ENCODE measurements at regions not wholly inside any gene's neighbourhood (a gene's known extent, or its start where the extent isn't known, plus 50 kb on each side); places are given as distances from the start of the nearest gene placed in this dataset.

GRCh38 chr2:5473635-5474034, 218.5 kb upstream of the SOX11 start:
- no peak for DNase-seq (ENCODE audit: low spot score)
- in situ Hi-C loops (cut with MboI; ENCODE audit: low pct_unique_long_range_greater_than_20kb, low sequenced_read_pairs, unreplicated experiment): no loop called here
- no peak for TF ChIP-seq CTCF (IDR thresholded peaks at IDR 0.05; ENCODE audit: extremely low read depth, insufficient read depth, missing control alignments)

DNA sequence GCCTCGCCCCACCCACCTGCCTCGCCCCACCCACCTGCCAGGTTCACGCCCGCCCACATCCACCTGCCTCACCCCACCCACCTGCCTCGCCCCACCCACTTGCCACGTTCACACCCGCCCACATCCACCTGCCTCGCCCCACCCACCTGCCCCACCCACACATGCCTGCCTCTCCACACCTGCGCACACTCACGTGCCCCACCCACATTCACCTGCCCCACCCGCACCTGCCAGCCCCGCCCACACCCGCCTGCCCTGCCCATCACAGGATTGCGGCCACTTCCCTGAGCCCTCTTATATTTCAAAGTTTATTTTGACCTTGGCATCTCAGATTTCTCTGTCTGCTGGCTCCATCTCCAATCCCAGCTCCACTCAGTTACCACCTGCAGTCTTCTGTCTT, 217.5 kb upstream of the SOX11 start:
- no peak for TF ChIP-seq CTCF (IDR thresholded peaks at IDR 0.05; ENCODE audit: extremely low read depth, insufficient read depth, missing control alignments)
- DNase-seq (ENCODE audit: low spot score): no peak
- in situ Hi-C loops (cut with MboI; ENCODE audit: low pct_unique_long_range_greater_than_20kb, low sequenced_read_pairs, unreplicated experiment): no loop called here

GRCh38 chr2:5479265-5479928, 212.8 kb upstream of the SOX11 start:
- no peak for TF ChIP-seq CTCF (IDR thresholded peaks at IDR 0.05; ENCODE audit: extremely low read depth, insufficient read depth, missing control alignments)
- no peak for DNase-seq (ENCODE audit: low spot score)
- in situ Hi-C loops (cut with MboI; ENCODE audit: low pct_unique_long_range_greater_than_20kb, low sequenced_read_pairs, unreplicated experiment): no loop called here

- no peak for TF ChIP-seq CTCF (IDR thresholded peaks at IDR 0.05; ENCODE audit: extremely low read depth, insufficient read depth, missing control alignments)
- in situ Hi-C loops (cut with MboI; ENCODE audit: low pct_unique_long_range_greater_than_20kb, low sequenced_read_pairs, unreplicated experiment): no loop called here
- DNase-seq (ENCODE audit: low spot score): no peak
Observed at GRCh38 chr2:5482929-5483331, 209.3 kb upstream of the SOX11 start.

GRCh38 chr2:5484868-5485267, 207.3 kb upstream of the SOX11 start:
- DNase-seq (ENCODE audit: low spot score): no peak
- no peak for TF ChIP-seq CTCF (IDR thresholded peaks at IDR 0.05; ENCODE audit: extremely low read depth, insufficient read depth, missing control alignments)
- in situ Hi-C loops (cut with MboI; ENCODE audit: low pct_unique_long_range_greater_than_20kb, low sequenced_read_pairs, unreplicated experiment): no loop called here

GRCh38 chr2:5491523-5491922, 200.7 kb upstream of the SOX11 start:
- in situ Hi-C loops (cut with MboI; ENCODE audit: low pct_unique_long_range_greater_than_20kb, low sequenced_read_pairs, unreplicated experiment): no loop called here
- TF ChIP-seq CTCF (IDR thresholded peaks at IDR 0.05; ENCODE audit: extremely low read depth, insufficient read depth, missing control alignments): no peak

More at GRCh38 chr2:5491523-5491922, 200.7 kb upstream of the SOX11 start:
- no peak for DNase-seq (ENCODE audit: low spot score)
